HG03097 (cell line): ENCODE measurements at regions not wholly inside any gene's neighbourhood (a gene's known extent, or its start where the extent isn't known, plus 50 kb on each side); places are given as distances from the start of the nearest gene placed in this dataset.

Source experiments
- ATAC-seq: cut with Tn5 transposase; IDR thresholded peaks from one replicate; pipeline ENCODE4 v1.9.1; 2021; ENCODE audit not compliant: unreplicated experiment, low FRiP score

GRCh38 chrX:9147086-9147485 is 113.2 kb upstream of the FAM9B start:
- no peak for ATAC-seq

DNA sequence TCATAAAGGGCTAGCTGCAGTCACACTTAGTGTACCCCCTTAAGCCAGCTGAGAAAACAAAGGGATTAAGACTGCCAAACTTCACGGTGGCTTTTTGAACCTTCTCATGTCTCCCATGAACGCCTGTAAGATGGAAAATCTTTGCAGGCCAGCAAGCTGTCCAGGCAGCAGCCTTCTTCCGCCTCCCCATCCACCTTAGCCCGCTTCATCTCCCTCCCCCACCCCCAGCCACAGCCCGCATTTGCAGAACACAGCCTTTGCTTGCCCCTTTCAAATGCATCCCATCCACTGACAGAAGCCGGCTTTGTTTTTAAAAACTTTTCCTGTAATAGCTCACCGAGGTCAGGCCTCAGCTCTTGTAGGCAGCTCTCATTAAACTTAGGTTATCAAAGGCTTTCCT is 113.8 kb upstream of the FAM9B start:
- no peak for ATAC-seq

DNA sequence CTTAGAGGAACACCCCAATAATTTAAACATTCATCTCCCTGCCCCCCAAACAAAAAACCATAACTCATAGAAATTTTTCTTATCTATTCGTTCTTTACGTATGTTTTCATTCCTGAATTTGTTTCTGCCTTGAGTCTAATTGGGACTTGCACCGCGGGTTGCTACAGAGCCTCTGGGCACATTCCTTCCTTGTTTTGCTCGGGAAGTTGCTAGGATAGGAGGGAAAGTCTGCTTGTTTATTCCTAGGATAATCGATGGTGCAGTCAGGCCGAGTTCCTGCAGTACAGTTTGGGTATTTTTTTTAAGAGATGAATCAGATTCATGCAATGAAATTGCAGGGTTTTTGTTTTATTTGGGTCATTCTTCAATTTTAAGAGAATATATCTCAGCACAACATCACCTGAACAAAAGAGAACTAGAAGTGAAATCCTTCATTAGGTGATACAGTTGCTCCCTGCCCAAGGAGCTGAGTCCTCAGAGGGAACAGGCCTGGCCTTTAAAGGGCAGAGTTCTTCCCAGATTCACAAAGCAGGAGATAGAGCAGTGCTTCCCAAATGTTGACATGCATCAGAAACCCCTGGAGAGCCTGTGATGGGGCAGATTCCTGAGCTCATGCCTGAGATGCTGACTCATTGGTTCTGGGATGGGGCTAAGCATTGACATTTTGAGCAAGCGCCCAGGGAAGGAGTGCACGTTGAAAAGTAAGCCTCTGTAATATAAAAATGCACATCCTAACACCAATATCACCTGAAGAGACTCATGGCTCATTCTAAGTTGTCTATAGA is 114.9 kb upstream of the FAM9B start:
- no peak for ATAC-seq

DNA sequence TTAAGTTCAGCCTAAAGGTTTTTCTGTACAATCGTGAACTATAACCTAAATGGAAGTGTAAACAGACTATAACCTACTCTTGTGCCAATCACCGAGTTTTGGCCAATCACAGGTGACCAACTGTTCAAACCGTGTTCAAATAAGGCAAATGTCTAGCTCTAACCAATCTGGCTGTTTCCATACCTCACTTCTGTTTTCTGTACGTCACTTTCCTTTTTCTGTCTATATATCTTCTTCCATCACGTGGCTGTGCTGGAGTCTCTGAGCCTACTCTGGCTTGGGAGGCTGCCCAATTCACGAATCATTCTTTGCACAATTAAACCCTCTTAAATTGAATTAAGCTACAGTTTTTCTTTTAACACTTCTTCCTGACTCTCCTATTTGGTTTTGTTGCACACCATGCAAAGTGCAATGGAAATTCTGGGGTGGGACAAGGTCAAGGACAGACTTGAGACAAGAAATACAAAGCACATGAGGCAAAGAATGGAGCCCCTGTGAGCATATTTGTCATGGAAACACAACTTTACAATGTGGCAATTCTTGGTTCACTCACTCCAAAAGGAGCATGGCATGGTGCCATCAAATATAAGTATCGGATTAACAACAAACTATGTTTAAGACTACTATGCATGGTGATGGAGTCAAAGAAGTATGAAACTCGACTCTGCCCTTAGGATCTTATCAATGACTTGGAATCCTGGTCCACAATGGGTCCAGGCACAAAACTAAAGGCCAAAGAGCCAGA is 115.7 kb upstream of the FAM9B start:
- ATAC-seq = no peak

DNA sequence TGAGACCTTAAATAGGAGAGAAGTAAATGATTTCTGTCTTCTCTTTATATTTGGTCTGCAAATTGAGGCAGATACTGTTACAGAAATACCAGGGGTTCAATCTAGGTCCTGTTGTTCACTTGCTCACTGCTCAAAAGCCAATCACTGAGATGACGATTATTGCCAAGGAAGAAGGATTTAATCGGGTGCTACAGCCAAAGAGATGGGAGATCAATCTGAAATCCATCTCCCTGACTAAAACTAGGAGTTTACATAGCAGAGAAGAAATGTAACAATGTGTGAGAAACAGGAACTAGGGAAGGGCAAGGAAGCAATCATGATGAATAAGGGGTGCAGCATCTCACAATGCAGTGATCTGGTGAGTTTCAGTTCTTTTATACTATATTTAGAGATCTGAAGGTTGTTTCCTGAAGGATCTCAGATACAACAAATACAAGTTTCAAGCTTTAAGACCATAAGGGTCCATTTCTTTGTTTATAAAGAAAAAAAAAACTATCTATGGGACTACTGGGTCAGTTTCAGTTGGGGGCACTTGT is 117.9 kb upstream of the FAM9B start:
- no peak for ATAC-seq

DNA sequence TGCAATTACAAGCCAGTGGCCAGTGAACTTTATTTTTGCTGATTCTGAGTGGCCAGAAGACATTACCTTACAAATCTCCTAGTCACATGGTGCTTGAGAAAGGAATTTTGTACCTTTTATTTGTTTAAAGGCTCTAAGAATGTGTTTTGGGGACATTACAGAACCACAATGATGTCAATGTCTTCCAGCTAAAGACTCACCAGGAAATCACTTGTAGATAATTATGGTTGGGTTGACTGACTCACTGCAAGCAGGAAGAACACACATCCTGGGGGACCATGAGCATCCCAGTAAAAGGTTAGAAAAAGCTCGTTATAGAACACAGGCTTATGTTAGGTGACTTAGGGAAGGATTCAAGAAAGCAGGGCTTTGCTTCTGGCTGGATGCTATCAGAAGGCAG is 119.4 kb upstream of the FAM9B start:
- no peak for ATAC-seq

DNA sequence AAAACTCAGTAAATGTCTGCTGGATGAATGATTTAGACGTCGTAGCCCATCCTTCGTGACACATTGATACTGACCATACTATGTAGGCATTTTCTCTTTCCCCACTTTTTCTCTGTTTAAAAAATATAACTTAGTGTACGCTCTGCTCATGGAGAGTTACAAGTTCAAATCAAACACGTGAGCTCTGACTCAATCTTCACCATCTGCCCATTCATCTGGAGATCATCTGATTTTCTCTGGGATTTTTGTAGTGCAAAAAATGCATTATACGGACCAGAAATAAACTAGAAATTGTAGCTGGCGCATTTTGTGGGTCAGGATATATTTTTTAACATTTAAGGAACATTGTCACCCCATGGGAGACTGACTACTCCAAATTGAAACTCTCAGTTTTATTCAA is 124.7 kb upstream of the FAM9B start:
- no peak for ATAC-seq

- no peak for ATAC-seq
Observed at GRCh38 chrX:9160698-9161329, 126.9 kb upstream of the FAM9B start.

GRCh38 chrX:9162698-9163097 is 128.8 kb upstream of the FAM9B start:
- ATAC-seq = no peak

GRCh38 chrX:9163214-9163709 is 129.3 kb upstream of the FAM9B start:
- no peak for ATAC-seq

- ATAC-seq = no peak
Observed at GRCh38 chrX:9164086-9164485, 130.2 kb upstream of the FAM9B start.

- ATAC-seq = no peak
Observed at GRCh38 chrX:9164533-9165426, 130.9 kb upstream of the FAM9B start.

GRCh38 chrX:9166584-9166944 is 132.6 kb upstream of the FAM9B start:
- ATAC-seq = no peak

GRCh38 chrX:9171841-9172463 is 138.0 kb upstream of the FAM9B start:
- no peak for ATAC-seq

GRCh38 chrX:9172464-9172850 is 138.5 kb upstream of the FAM9B start:
- ATAC-seq = no peak

DNA sequence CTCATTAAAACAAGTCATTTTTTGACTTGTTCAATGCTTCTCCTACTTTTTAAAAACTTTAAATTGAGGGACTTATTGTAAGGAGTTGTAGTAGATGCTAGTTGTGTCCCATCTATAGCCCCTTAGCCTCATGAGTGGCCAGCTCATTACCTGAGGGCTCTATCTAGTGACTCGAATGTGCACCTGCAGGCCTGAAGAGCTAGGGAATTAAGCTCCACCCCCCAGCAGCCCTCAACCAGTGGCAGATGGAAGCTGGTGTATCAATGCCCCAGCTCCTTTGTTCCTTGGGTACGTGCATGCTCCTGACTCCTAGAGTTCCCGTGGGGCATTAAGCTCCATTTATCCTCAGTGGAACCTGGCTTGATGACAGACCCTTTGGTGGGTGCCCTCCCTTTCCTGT is 146.7 kb upstream of the FAM9B start:
- no peak for ATAC-seq

DNA sequence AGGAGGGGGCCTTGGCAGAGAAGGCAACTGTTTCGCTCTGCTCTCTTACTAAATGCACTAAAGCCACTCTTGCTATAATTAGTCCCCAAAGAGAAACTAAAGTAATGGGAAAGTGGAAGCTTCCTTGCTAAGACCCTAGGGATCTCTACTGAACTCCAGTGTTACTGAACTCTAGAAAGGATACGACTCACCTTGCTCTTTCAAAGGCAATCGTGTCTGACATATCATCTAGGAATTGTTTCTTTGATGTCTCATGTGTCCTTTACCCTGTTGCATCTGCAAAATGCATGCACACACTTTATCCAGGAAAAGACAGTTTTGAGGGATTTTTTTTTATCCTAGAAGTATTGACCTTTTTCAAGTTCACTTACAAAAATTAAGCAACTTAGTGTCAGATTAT is 148.1 kb upstream of the FAM9B start:
- ATAC-seq = no peak

- no peak for ATAC-seq
Observed at GRCh38 chrX:9183481-9183880, 149.6 kb upstream of the FAM9B start.

DNA sequence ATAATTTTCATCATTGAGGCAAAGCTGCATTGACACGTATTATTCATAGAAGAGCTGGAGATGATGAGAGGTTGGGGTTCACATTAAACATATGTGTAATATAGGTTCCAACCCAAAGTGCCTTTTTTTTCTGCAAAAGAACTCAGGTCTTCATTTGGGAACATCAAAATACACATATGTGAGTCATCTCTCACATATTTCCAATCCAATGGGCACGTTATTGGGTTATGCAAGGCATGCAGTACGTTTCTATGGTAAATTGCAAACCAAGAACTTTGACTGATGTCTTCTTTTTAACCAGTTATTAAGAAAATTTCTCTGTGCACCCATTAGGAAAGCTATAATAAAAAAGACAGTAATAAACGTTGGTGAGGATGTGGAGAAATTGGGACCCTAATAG is 150.3 kb upstream of the FAM9B start:
- ATAC-seq = no peak

- ATAC-seq = no peak
Observed at GRCh38 chrX:9188117-9188516, 154.2 kb upstream of the FAM9B start.
